Ramos (cell line): ENCODE measurements at regions not wholly inside any gene's neighbourhood (a gene's known extent, or its start where the extent isn't known, plus 50 kb on each side); places are given as distances from the start of the nearest gene placed in this dataset.

Experiments
- in situ Hi-C: fragments of 300-500 bp; cut with MboI; formaldehyde crosslinking; loops from one replicate; pipeline ENCODE4 v1.14.3; 2022; ENCODE audit warnings: low sequenced_read_pairs; ENCODE audit not compliant: unreplicated experiment

- in situ Hi-C loops: loop anchor here (25.0 kb wide), 1 partner anchor 108 kb away; no protein-coding TSS in a partner anchor
Observed at GRCh38 chr18:7395566-7395965, 164.7 kb downstream of the LRRC30 start.

- in situ Hi-C loops: no loop called here
Observed at GRCh38 chr18:7413906-7414305, 153.2 kb upstream of the PTPRM start.

- in situ Hi-C loops: no loop called here
Observed at GRCh38 chr18:7414459-7414858, 152.7 kb upstream of the PTPRM start.

- in situ Hi-C loops: no loop called here
Observed at GRCh38 chr18:7415081-7415894, 151.8 kb upstream of the PTPRM start.

GRCh38 chr18:7417727-7418126 lies 149.4 kb upstream of the PTPRM start:
- in situ Hi-C loops: no loop called here

GRCh38 chr18:7429831-7430230 lies 137.3 kb upstream of the PTPRM start:
- in situ Hi-C loops: no loop called here

GRCh38 chr18:7436166-7436565 lies 130.9 kb upstream of the PTPRM start:
- in situ Hi-C loops: no loop called here

GRCh38 chr18:7437870-7438269 lies 129.2 kb upstream of the PTPRM start:
- in situ Hi-C loops: no loop called here

GRCh38 chr18:7438646-7439045 lies 128.5 kb upstream of the PTPRM start:
- in situ Hi-C loops: no loop called here

GRCh38 chr18:7447318-7448028 lies 119.6 kb upstream of the PTPRM start:
- in situ Hi-C loops: no loop called here

- in situ Hi-C loops: no loop called here
Observed at GRCh38 chr18:7452331-7452730, 114.8 kb upstream of the PTPRM start.

- in situ Hi-C loops: no loop called here
Observed at GRCh38 chr18:7454429-7454828, 112.7 kb upstream of the PTPRM start.

- in situ Hi-C loops: no loop called here
Observed at GRCh38 chr18:7456376-7456775, 110.7 kb upstream of the PTPRM start.

- in situ Hi-C loops: no loop called here
Observed at GRCh38 chr18:7457262-7457661, 109.9 kb upstream of the PTPRM start.

GRCh38 chr18:7458884-7459283 lies 108.2 kb upstream of the PTPRM start:
- in situ Hi-C loops: no loop called here

- in situ Hi-C loops: no loop called here
Observed at GRCh38 chr18:7459851-7460770, 107.0 kb upstream of the PTPRM start.

GRCh38 chr18:7464245-7464966 lies 102.7 kb upstream of the PTPRM start:
- in situ Hi-C loops: no loop called here

- in situ Hi-C loops: no loop called here
Observed at GRCh38 chr18:7466190-7466589, 100.9 kb upstream of the PTPRM start.

GRCh38 chr18:7467708-7468466 lies 99.2 kb upstream of the PTPRM start:
- in situ Hi-C loops: no loop called here
